ENCODE measurements at regions not wholly inside any gene's neighbourhood (a gene's known extent, or its start where the extent isn't known, plus 50 kb on each side); places are given as distances from the start of the nearest gene placed in this dataset.

DNA sequence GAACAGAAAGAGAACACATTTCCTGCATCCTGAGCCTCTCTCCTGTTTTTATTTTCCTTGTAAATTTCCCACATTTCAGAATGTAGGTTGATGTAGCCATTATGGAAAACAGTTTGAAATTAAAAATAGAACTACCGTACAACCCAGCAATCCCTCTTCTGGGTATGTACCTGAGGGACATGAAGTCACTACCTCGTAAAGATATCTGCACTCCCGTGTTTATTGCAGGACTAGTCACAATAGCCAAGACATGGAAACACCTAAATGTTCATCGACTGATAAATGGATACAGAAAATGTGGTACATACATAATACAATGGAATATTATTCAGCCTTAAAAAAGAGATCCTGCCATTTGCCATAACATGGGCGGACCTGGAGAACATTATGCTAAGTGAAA, 72.0 kb upstream of the JAG1 start:
- intact Hi-C loops (cut with micrococcal nuclease; ENCODE audit: unreplicated experiment) (no loop called here), in situ Hi-C loops (cut with HindIII; ENCODE audit: low pct_unique_long_range_greater_than_20kb, low sequenced_read_pairs) (no loop called here)
- ChIA-PET CTCF (no interaction called here), POLR2A (no interaction called here)
- Histone ChIP-seq H3K36me3 (ENCODE audit: control insufficient read depth, insufficient read depth, low read length) (no peaks in the 10 kb centered on the region), H3K4me1 (ENCODE audit: control insufficient read depth, insufficient read depth, low read length) (no peaks in the 10 kb centered on the region; the same call in 1 of the 2 replicates), H3K27me3 (ENCODE audit: control insufficient read depth, insufficient read depth, low read length) (no peaks in the 10 kb centered on the region), H3K27ac (ENCODE audit: low read length) (no peak overlapping the region), H3K9me3 (ENCODE audit: control insufficient read depth, insufficient read depth, low read depth, low read length) (no peaks in the 10 kb centered on the region), H3K4me3 (ENCODE audit: low read depth in 2 of 2, low read length in 2 of 2) (no peak overlapping the region)
- TF ChIP-seq POLR2AphosphoS5 (IDR thresholded peaks at IDR 0.05; ENCODE audit: low read depth, low read length) = no peak
- no peak for TF ChIP-seq TCF7L2 (IDR thresholded peaks at IDR 0.05; ENCODE audit: low read depth, low read length)
- TF ChIP-seq SIN3A (IDR thresholded peaks at IDR 0.05; ENCODE audit: borderline replicate concordance, insufficient read depth, low read depth, low read length) = no peak
- TF ChIP-seq, protein P1, sequence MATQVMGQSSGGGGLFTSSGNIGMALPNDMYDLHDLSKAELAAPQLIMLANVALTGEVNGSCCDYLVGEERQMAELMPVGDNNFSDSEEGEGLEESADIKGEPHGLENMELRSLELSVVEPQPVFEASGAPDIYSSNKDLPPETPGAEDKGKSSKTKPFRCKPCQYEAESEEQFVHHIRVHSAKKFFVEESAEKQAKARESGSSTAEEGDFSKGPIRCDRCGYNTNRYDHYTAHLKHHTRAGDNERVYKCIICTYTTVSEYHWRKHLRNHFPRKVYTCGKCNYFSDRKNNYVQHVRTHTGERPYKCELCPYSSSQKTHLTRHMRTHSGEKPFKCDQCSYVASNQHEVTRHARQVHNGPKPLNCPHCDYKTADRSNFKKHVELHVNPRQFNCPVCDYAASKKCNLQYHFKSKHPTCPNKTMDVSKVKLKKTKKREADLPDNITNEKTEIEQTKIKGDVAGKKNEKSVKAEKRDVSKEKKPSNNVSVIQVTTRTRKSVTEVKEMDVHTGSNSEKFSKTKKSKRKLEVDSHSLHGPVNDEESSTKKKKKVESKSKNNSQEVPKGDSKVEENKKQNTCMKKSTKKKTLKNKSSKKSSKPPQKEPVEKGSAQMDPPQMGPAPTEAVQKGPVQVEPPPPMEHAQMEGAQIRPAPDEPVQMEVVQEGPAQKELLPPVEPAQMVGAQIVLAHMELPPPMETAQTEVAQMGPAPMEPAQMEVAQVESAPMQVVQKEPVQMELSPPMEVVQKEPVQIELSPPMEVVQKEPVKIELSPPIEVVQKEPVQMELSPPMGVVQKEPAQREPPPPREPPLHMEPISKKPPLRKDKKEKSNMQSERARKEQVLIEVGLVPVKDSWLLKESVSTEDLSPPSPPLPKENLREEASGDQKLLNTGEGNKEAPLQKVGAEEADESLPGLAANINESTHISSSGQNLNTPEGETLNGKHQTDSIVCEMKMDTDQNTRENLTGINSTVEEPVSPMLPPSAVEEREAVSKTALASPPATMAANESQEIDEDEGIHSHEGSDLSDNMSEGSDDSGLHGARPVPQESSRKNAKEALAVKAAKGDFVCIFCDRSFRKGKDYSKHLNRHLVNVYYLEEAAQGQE (IDR thresholded peaks at IDR 0.05; ENCODE audit: insufficient read depth in 1 of 2, low read depth in 2 of 2, low read length in 1 of 2) = no peak
- no peak for TF ChIP-seq CTCF (IDR thresholded peaks at IDR 0.05)
- DNase-seq (ENCODE audit: low read depth, low spot score) (no peak), ATAC-seq (no peak)
- no TSS peak for BruUV-seq (replicated peaks)

GRCh38 chr20:10747019-10747418, 73.2 kb upstream of the JAG1 start:
- in situ Hi-C loops (cut with HindIII; ENCODE audit: low pct_unique_long_range_greater_than_20kb, low sequenced_read_pairs) = no loop called here
- TF ChIP-seq, protein P1 (IDR thresholded peaks at IDR 0.05; ENCODE audit: insufficient read depth in 1 of 2, low read depth in 2 of 2, low read length in 1 of 2) = no peak
- DNase-seq (ENCODE audit: low read depth, low spot score) (no peak), ATAC-seq (no peak)
- H3K4me3 ChIP-seq (ENCODE audit: low read depth in 2 of 2, low read length in 2 of 2) = no peak overlapping the region
- POLR2A ChIA-PET = no interaction called here
- H3K4me1 ChIP-seq (ENCODE audit: control insufficient read depth, insufficient read depth, low read length) = no peaks in the 10 kb centered on the region
- no peaks in the 10 kb centered on the region for H3K36me3 ChIP-seq (ENCODE audit: control insufficient read depth, insufficient read depth, low read length)
- CTCF ChIA-PET = no interaction called here
- no peak overlapping the region for H3K27ac ChIP-seq (ENCODE audit: low read length)
- no TSS peak for BruUV-seq (replicated peaks)
- no peaks in the 10 kb centered on the region for H3K9me3 ChIP-seq (ENCODE audit: control insufficient read depth, insufficient read depth, low read depth, low read length)
- intact Hi-C loops (cut with micrococcal nuclease; ENCODE audit: unreplicated experiment) = no loop called here
- no peaks in the 10 kb centered on the region for H3K27me3 ChIP-seq (ENCODE audit: control insufficient read depth, insufficient read depth, low read length)

Data from Panc1 (cell line).